GM12878 (cell line): ENCODE measurements at regions not wholly inside any gene's neighbourhood (a gene's known extent, or its start where the extent isn't known, plus 50 kb on each side); places are given as distances from the start of the nearest gene placed in this dataset.

Experiments used
- ATAC-seq: fragments of 200-7000 bp; cut with Tn5 transposase; 3 replicates; pipeline ENCODE4 v1.9.1; 2020; ENCODE audit warnings: mild to moderate bottlenecking, moderate library complexity
- BruUV-seq: library from RNA; stranded (reverse); fragments of 400-500 nt; replicated peaks from 2 replicates; lab custom pipeline; 2021; lab: Mats Ljungman, UMichigan
- CTCF ChIA-PET: fragments of 300-600 bp; sonication (Branson Sonifier 250); formaldehyde crosslinking; extraction: SDS; loops from one replicate; lab custom pipeline; 2021; ENCODE audit warnings: inconsistent platforms; lab: Yijun Ruan, JAX
- POLR2A ChIA-PET: fragments of 350-600 bp; formaldehyde crosslinking; extraction: SDS; loops from one replicate; lab custom pipeline; 2021; ENCODE audit warnings: inconsistent platforms; lab: Charles Lee
- RAD21 ChIA-PET: fragments of 300-600 bp; sonication (Branson Sonifier 250); formaldehyde crosslinking; loops from one replicate; lab custom pipeline; 2023; ENCODE audit warnings: antibody characterized with exemption; ENCODE audit not compliant: unreplicated experiment; lab: Charles Lee
- SMC1A ChIA-PET: fragments of 300-600 bp; sonication (Branson Sonifier 250); formaldehyde crosslinking; loops from one replicate; lab custom pipeline; 2023; ENCODE audit not compliant: unreplicated experiment, uncharacterized antibody; lab: Charles Lee
- DNase-seq: peaks from one replicate; pipeline ENCODE4 v3.0.0-alpha.2; 2011; ENCODE audit warnings: low read depth, low spot score
- FAIRE-seq: peaks from 3 replicates; lab custom pipeline; 2011; peaks lifted over from hg19 to GRCh38; lab: Jason Lieb, UNC
- H2AFZ ChIP-seq: 2 replicates; pipeline ENCODE4 v1.6.0; 2011; ENCODE audit warnings: low read depth, low read length, control low read depth; ENCODE audit not compliant: control insufficient read depth
- H3K27ac ChIP-seq: 2 replicates; pipeline ENCODE4 v1.5.1; 2011; ENCODE audit warnings: control low read depth; ENCODE audit not compliant: control insufficient read depth, insufficient read depth
- H3K27me3 ChIP-seq, 2 experiments: replicated peaks in 1 of 2; 2 replicates each; pipeline versions ENCODE4 v1.6.0 to v1.6.1; 2011; ENCODE audit warnings: low read length in 1 of 2; ENCODE audit not compliant: control insufficient read depth in 2 of 2, insufficient read depth in 2 of 2
- H3K36me3 ChIP-seq, 2 experiments: 2 replicates each; pipeline ENCODE4 v1.5.1; 2011; ENCODE audit warnings: low read length in 1 of 2; ENCODE audit not compliant: control insufficient read depth in 2 of 2, insufficient read depth in 2 of 2
- H3K4me1 ChIP-seq: 2 replicates; pipeline ENCODE4 v1.6.1; 2011; ENCODE audit warnings: mild to moderate bottlenecking, low read length, moderate library complexity, mixed read lengths; ENCODE audit not compliant: control insufficient read depth, insufficient read depth
- H3K4me2 ChIP-seq: 2 replicates; pipeline ENCODE4 v1.6.0; 2011; ENCODE audit warnings: control low read depth; ENCODE audit not compliant: control insufficient read depth, insufficient read depth
- H3K4me3 ChIP-seq: fragments of 200-600 bp; sonication (generic); 2 replicates; pipeline ENCODE4 v1.5.1; 2016
- H3K79me2 ChIP-seq: 2 replicates; pipeline ENCODE4 v1.6.0; 2011; ENCODE audit warnings: low read length; ENCODE audit not compliant: control insufficient read depth, insufficient read depth
- H3K9ac ChIP-seq: 2 replicates; pipeline ENCODE4 v1.8.0; 2011; ENCODE audit warnings: low read length, control low read depth, mixed read lengths; ENCODE audit not compliant: control insufficient read depth, insufficient read depth
- H3K9me3 ChIP-seq: replicated peaks from 3 replicates; pipeline ENCODE4 v1.5.1; 2011; ENCODE audit warnings: mild to moderate bottlenecking, low read length; ENCODE audit not compliant: control insufficient read depth, insufficient read depth
- H4K20me1 ChIP-seq: 2 replicates; pipeline ENCODE4 v1.6.0; 2011; ENCODE audit not compliant: control insufficient read depth, insufficient read depth
- ATF7 ChIP-seq: fragments of 450-650 bp; IDR thresholded peaks from 2 replicates; pipeline ENCODE4 v1.6.1; 2016; ENCODE audit warnings: low read depth, mild to moderate bottlenecking
- BMI1 ChIP-seq: fragments of 450-650 bp; IDR thresholded peaks from 2 replicates; pipeline ENCODE4 v1.6.1; 2016; ENCODE audit warnings: mild to moderate bottlenecking, moderate library complexity, borderline replicate concordance
- BRCA1 ChIP-seq: IDR thresholded peaks from 2 replicates; pipeline ENCODE4 v1.6.1; 2011; ENCODE audit warnings: low read depth, low read length, improper control_type of control experiment
- CEBPB ChIP-seq, 2 experiments: fragments of 150-350 bp in 1 of 2; IDR thresholded peaks; 2 replicates each; pipeline ENCODE4 v1.6.1; 2012 to 2014; ENCODE audit warnings: low read depth in 2 of 2, low read length in 2 of 2, borderline replicate concordance in 1 of 2, inconsistent platforms in 1 of 2
- CREB1 ChIP-seq: IDR thresholded peaks from 2 replicates; pipeline ENCODE4 v1.6.1; 2012; ENCODE audit warnings: low read depth, mild to moderate bottlenecking, inconsistent platforms
- MEF2A ChIP-seq: IDR thresholded peaks from 2 replicates; pipeline ENCODE4 v1.6.1; 2011; ENCODE audit warnings: low read depth, mild to moderate bottlenecking, low read length, moderate library complexity; ENCODE audit not compliant: insufficient read depth
- NRF1 ChIP-seq: conservative IDR thresholded peaks from 2 replicates; pipeline ENCODE4 v1.6.1; 2011; ENCODE audit warnings: mild to moderate bottlenecking, low read depth, low read length, improper control_type of control experiment
- POLR2AphosphoS2 ChIP-seq: IDR thresholded peaks from 2 replicates; pipeline ENCODE4 v1.6.1; 2011; ENCODE audit warnings: low read depth, mild to moderate bottlenecking, low read length, improper control_type of control experiment, moderate library complexity
- RAD21 ChIP-seq: IDR thresholded peaks from 2 replicates; pipeline ENCODE4 v1.6.1; 2011; ENCODE audit warnings: mild to moderate bottlenecking, low read depth, low read length, moderate library complexity; ENCODE audit not compliant: insufficient read depth
- RB1 ChIP-seq: fragments of 450-650 bp; formaldehyde crosslinking; IDR thresholded peaks from 2 replicates; pipeline ENCODE4 v1.6.1; 2017; ENCODE audit warnings: mild to moderate bottlenecking, borderline replicate concordance
- SMAD1 ChIP-seq: fragments of 450-650 bp; IDR thresholded peaks from 2 replicates; pipeline ENCODE4 v1.6.1; 2018; ENCODE audit warnings: mild to moderate bottlenecking, low read depth; ENCODE audit not compliant: partially characterized antibody
- SP1 ChIP-seq: IDR thresholded peaks from one replicate; pipeline ENCODE4 v1.6.1; 2011; ENCODE audit warnings: low read depth, low read length
- ZBED1 ChIP-seq: IDR thresholded peaks from 2 replicates; pipeline ENCODE4 v1.6.1; 2016; ENCODE audit warnings: borderline replicate concordance
- ZNF24 ChIP-seq: fragments of 450-650 bp; IDR thresholded peaks from 2 replicates; pipeline ENCODE4 v1.6.1; 2017; ENCODE audit warnings: antibody characterized with exemption, mild to moderate bottlenecking
- ZNF384 ChIP-seq: IDR thresholded peaks from 2 replicates; pipeline ENCODE4 v1.6.1; 2012; ENCODE audit warnings: low read depth, mild to moderate bottlenecking, low read length, improper control_type of control experiment, borderline replicate concordance
- WGBS: methylation state at CpG from one replicate; pipeline ENCODE4 v1.1.6; 2016; ENCODE audit warnings: low lambda C conversion rate; ENCODE audit not compliant: insufficient replicate concordance, insufficient coverage; ENCODE audit errors: missing lambda C conversion rate; 5-methylcytosine and 5-hydroxymethylcytosine counted together
- in situ Hi-C: fragments of 300-500 bp; cut with MboI; formaldehyde crosslinking; loops from 9 replicates; pipeline ENCODE4 v1.14.3; 2018; ENCODE audit warnings: mixed read lengths
- intact Hi-C: fragments of 100-400 bp; cut with micrococcal nuclease; formaldehyde crosslinking; loops from one replicate; pipeline ENCODE4 v1.14.2; 2022; ENCODE audit not compliant: unreplicated experiment
- TF ChIP-seq, protein P1 (sequence below): fragments of 450-650 bp; IDR thresholded peaks from 2 replicates; pipeline ENCODE4 v1.6.1; 2018; ENCODE audit warnings: borderline replicate concordance, mild to moderate bottlenecking; ENCODE audit not compliant: partially characterized antibody
- TF ChIP-seq, protein P2 (sequence below): IDR thresholded peaks from 2 replicates; pipeline ENCODE4 v1.6.1; 2012; ENCODE audit warnings: low read length, inconsistent platforms

DNA sequence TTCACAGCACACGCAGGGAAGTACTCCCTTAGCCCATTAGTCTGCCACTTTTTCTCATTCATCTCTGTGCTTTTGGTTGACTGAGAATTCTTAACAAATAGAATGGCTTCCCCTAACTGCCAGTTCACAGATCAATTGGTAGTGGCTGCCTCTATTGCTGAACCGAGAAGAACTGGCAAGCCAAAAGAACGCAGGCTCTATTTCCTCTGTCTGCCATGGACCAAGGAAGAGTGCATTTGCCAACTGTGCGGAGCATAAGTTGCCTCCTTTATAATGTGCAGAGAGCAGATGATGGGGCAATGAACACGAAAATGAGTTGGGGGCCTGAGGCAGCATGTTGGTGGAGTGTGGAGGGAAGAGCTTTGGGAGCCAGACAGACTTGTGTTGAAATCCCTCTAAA is 483.1 kb upstream of the CAMK1G start:
- 75% methylated on average over 5 of the region's 5 CpGs for WGBS
- ChIA-PET CTCF (no interaction called here), POLR2A (no interaction called here), RAD21 (no interaction called here), SMC1A (no interaction called here)
- no peak for DNase-seq
- in situ Hi-C loops (no loop called here), intact Hi-C loops (no loop called here)
- Histone ChIP-seq H3K4me3 (no peak overlapping the region), H3K27ac (no peak overlapping the region), H3K4me2 (no peak overlapping the region), H2AFZ (no peak overlapping the region), H3K9ac (no peak overlapping the region), H3K4me1 (peaks cover 12% of the 10 kb centered on the region), H3K9me3 (peaks cover under 1% of the 10 kb centered on the region; the same call in 1 of the 3 replicates), H3K36me3 (no peaks in the 10 kb centered on the region), H3K79me2 (no peaks in the 10 kb centered on the region), H3K27me3 (no peaks in the 10 kb centered on the region), H4K20me1 (no peaks in the 10 kb centered on the region)
- BruUV-seq, result no TSS peak
- no peak for ATAC-seq
- no peak for FAIRE-seq
- no peak for TF ChIP-seq ATF7
- no peak for TF ChIP-seq BRCA1
- no peak for TF ChIP-seq BMI1
- TF ChIP-seq, protein P1, sequence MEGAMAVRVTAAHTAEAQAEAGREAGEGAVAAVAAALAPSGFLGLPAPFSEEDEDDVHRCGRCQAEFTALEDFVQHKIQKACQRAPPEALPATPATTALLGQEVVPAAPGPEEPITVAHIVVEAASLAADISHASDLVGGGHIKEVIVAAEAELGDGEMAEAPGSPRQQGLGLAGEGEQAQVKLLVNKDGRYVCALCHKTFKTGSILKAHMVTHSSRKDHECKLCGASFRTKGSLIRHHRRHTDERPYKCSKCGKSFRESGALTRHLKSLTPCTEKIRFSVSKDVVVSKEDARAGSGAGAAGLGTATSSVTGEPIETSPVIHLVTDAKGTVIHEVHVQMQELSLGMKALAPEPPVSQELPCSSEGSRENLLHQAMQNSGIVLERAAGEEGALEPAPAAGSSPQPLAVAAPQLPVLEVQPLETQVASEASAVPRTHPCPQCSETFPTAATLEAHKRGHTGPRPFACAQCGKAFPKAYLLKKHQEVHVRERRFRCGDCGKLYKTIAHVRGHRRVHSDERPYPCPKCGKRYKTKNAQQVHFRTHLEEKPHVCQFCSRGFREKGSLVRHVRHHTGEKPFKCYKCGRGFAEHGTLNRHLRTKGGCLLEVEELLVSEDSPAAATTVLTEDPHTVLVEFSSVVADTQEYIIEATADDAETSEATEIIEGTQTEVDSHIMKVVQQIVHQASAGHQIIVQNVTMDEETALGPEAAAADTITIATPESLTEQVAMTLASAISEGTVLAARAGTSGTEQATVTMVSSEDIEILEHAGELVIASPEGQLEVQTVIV, result no peak
- no peak for TF ChIP-seq MEF2A
- TF ChIP-seq ZNF24, result no peak

DNA sequence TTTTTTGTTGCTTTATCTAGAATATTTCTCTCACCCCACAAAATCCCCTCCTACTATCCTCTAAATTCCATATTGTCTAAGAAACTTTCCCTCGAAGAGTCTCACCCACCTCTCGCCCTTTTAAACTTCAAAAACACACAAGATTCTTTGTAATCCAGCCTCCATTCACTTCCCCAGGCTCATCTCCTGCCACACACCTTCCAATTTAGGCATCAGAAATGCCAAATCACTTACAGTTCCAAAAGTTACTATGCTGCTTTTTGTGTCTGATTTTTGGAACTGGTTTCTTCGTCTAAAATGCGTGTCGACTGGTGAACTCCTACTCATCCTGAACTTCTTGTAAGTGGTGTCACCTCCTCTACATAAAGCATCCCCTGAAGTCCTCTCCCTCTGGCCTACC is 482.4 kb upstream of the CAMK1G start:
- ChIA-PET RAD21 (no interaction called here), POLR2A (no interaction called here), CTCF (no interaction called here), SMC1A (no interaction called here)
- H3K27ac ChIP-seq, result no peak overlapping the region
- no TSS peak for BruUV-seq
- H3K4me3 ChIP-seq, result no peak overlapping the region
- in situ Hi-C loops (no loop called here), intact Hi-C loops (no loop called here)
- no peak overlapping the region for H2AFZ ChIP-seq
- no peaks in the 10 kb centered on the region for H3K36me3 ChIP-seq
- no peaks in the 10 kb centered on the region for H4K20me1 ChIP-seq
- peaks cover 18% of the 10 kb centered on the region for H3K4me1 ChIP-seq
- no peak for ATAC-seq
- H3K4me2 ChIP-seq, result no peak overlapping the region
- H3K9me3 ChIP-seq, result peaks cover 6% of the 10 kb centered on the region; the same call in 1 of the 3 replicates
- no peaks in the 10 kb centered on the region for H3K79me2 ChIP-seq
- no peaks in the 10 kb centered on the region for H3K27me3 ChIP-seq
- no peak for FAIRE-seq
- WGBS, result 64% methylated on average over 5 of the region's 5 CpGs
- H3K9ac ChIP-seq, result no peak overlapping the region
- DNase-seq, result no peak
- TF ChIP-seq CEBPB (IDR thresholded peaks at IDR 0.05; ENCODE audit: borderline replicate concordance in 1 of 2, low read depth in 2 of 2, low read length in 2 of 2) (no peak), RB1 (no peak), ZNF384 (no peak), SP1 (no peak), CREB1 (no peak), NRF1 (no peak), SMAD1 (no peak), ZBED1 (no peak), POLR2AphosphoS2 (no peak), RAD21 (no peak)
- TF ChIP-seq, protein P2, sequence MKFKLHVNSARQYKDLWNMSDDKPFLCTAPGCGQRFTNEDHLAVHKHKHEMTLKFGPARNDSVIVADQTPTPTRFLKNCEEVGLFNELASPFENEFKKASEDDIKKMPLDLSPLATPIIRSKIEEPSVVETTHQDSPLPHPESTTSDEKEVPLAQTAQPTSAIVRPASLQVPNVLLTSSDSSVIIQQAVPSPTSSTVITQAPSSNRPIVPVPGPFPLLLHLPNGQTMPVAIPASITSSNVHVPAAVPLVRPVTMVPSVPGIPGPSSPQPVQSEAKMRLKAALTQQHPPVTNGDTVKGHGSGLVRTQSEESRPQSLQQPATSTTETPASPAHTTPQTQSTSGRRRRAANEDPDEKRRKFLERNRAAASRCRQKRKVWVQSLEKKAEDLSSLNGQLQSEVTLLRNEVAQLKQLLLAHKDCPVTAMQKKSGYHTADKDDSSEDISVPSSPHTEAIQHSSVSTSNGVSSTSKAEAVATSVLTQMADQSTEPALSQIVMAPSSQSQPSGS, result no peak
